ENCODE measurements at regions not wholly inside any gene's neighbourhood (a gene's known extent, or its start where the extent isn't known, plus 50 kb on each side); places are given as distances from the start of the nearest gene placed in this dataset.

GRCh38 chr17:31754239-31754945, 104.7 kb downstream of the COPRS start:
- CTCF ChIA-PET: interaction anchor here (1.9 kb wide), 1 partner anchor 88 kb away, joined by 6 read pairs; no protein-coding TSS in a partner anchor
- peak overlapping the region; percentile 93 for H3K27ac ChIP-seq (ENCODE audit: low read depth, low read length)
- POLR2A ChIA-PET: interaction anchor here (0.7 to 1.5 kb wide), 3 partner anchors 8 to 161 kb away, joined by 3 read pairs; no protein-coding TSS in a partner anchor

GRCh38 chr17:31753011-31753410, 106.0 kb downstream of the COPRS start:
- Histone ChIP-seq H3K27me3 (ENCODE audit: control insufficient read depth, insufficient read depth, low read length) (no peaks in the 10 kb centered on the region), H3K9me3 (ENCODE audit: control insufficient read depth, insufficient read depth, low read length) (peaks cover 3% of the 10 kb centered on the region; the same call in 1 of the 2 replicates), H3K4me3 (ENCODE audit: low read depth, low read length) (no peak overlapping the region), H3K27ac (ENCODE audit: low read depth, low read length) (no peak overlapping the region)
- no peak for TF ChIP-seq CTCF (IDR thresholded peaks at IDR 0.05; ENCODE audit: low read depth, low read length)
- ChIA-PET POLR2A (no interaction called here), CTCF (no interaction called here)
- DNase-seq (ENCODE audit: low read depth, low spot score): no peak

More at GRCh38 chr17:31754239-31754945, 104.7 kb downstream of the COPRS start:
- TF ChIP-seq CTCF (IDR thresholded peaks at IDR 0.05; ENCODE audit: low read depth, low read length): no peak
- no peaks in the 10 kb centered on the region for H3K27me3 ChIP-seq (ENCODE audit: control insufficient read depth, insufficient read depth, low read length)
- peaks cover 3% of the 10 kb centered on the region; the same call in 1 of the 2 replicates for H3K9me3 ChIP-seq (ENCODE audit: control insufficient read depth, insufficient read depth, low read length)
- H3K4me3 ChIP-seq (ENCODE audit: low read depth, low read length): no peak overlapping the region
- DNase-seq (ENCODE audit: low read depth, low spot score): peak; percentile 86

GRCh38 chr17:31752584-31752983, 106.5 kb downstream of the COPRS start:
- ChIA-PET CTCF (no interaction called here), POLR2A (no interaction called here)
- no peak for DNase-seq (ENCODE audit: low read depth, low spot score)
- H3K4me3 ChIP-seq (ENCODE audit: low read depth, low read length): no peak overlapping the region
- no peak for TF ChIP-seq CTCF (IDR thresholded peaks at IDR 0.05; ENCODE audit: low read depth, low read length)
- peaks cover 3% of the 10 kb centered on the region; the same call in 1 of the 2 replicates for H3K9me3 ChIP-seq (ENCODE audit: control insufficient read depth, insufficient read depth, low read length)
- H3K27ac ChIP-seq (ENCODE audit: low read depth, low read length): no peak overlapping the region
- no peaks in the 10 kb centered on the region for H3K27me3 ChIP-seq (ENCODE audit: control insufficient read depth, insufficient read depth, low read length)

- H3K9me3 ChIP-seq (ENCODE audit: control insufficient read depth, insufficient read depth, low read length): peaks cover 3% of the 10 kb centered on the region; the same call in 1 of the 2 replicates
- no peak for DNase-seq (ENCODE audit: low read depth, low spot score)
- POLR2A ChIA-PET: interaction anchor here (0.7 kb wide), 1 partner anchor 93 kb away, joined by 6 read pairs; no protein-coding TSS in a partner anchor
- H3K4me3 ChIP-seq (ENCODE audit: low read depth, low read length): no peak overlapping the region
- TF ChIP-seq CTCF (IDR thresholded peaks at IDR 0.05; ENCODE audit: low read depth, low read length): no peak
- CTCF ChIA-PET: no interaction called here
- H3K27ac ChIP-seq (ENCODE audit: low read depth, low read length): no peak overlapping the region
- H3K27me3 ChIP-seq (ENCODE audit: control insufficient read depth, insufficient read depth, low read length): no peaks in the 10 kb centered on the region
These were observed 108.5 kb downstream of the COPRS start for GRCh38 chr17:31750578-31750977.

- POLR2A ChIA-PET: no interaction called here
These were observed 110.2 kb downstream of the COPRS start for GRCh38 chr17:31748881-31749280.

More at GRCh38 chr17:31748881-31749280, 110.2 kb downstream of the COPRS start:
- H3K27ac ChIP-seq (ENCODE audit: low read depth, low read length): no peak overlapping the region
- CTCF ChIA-PET: no interaction called here
- H3K4me3 ChIP-seq (ENCODE audit: low read depth, low read length): no peak overlapping the region
- TF ChIP-seq CTCF (IDR thresholded peaks at IDR 0.05; ENCODE audit: low read depth, low read length): no peak
- DNase-seq (ENCODE audit: low read depth, low spot score): no peak
- H3K9me3 ChIP-seq (ENCODE audit: control insufficient read depth, insufficient read depth, low read length): peaks cover 3% of the 10 kb centered on the region; the same call in 1 of the 2 replicates
- H3K27me3 ChIP-seq (ENCODE audit: control insufficient read depth, insufficient read depth, low read length): no peaks in the 10 kb centered on the region

Measured in AG04450 (cell line).